Progenitor cell of endocrine pancreas (in vitro differentiated cells): ENCODE measurements at regions not wholly inside any gene's neighbourhood (a gene's known extent, or its start where the extent isn't known, plus 50 kb on each side); places are given as distances from the start of the nearest gene placed in this dataset.
"Not testable (repeated sequence)": the region's sequence is repeated elsewhere in the genome, so short reads cannot be mapped to it uniquely, and the experiment has no call there.

Source experiments
- DNase-seq: peaks from one replicate; pipeline ENCODE4 v3.0.0; 2021; ENCODE audit warnings: low spot score; ENCODE audit not compliant: unreplicated experiment
- H3K27ac Mint-ChIP-seq: 2 replicates; pipeline ENCODE4 v1.8.0; 2021; ENCODE audit warnings: mild to moderate bottlenecking, moderate library complexity, mixed read lengths
- H3K27me3 Mint-ChIP-seq: 2 replicates; pipeline ENCODE4 v1.8.0; 2021; ENCODE audit warnings: mixed read lengths
- H3K36me3 Mint-ChIP-seq: 2 replicates; pipeline ENCODE4 v1.8.0; 2022; ENCODE audit warnings: mixed read lengths; ENCODE audit not compliant: insufficient read depth
- H3K4me1 Mint-ChIP-seq: 2 replicates; pipeline ENCODE4 v1.8.0; 2021; ENCODE audit warnings: low read depth, mixed read lengths
- H3K4me3 Mint-ChIP-seq: 2 replicates; pipeline ENCODE4 v1.8.0; 2021; ENCODE audit warnings: low read depth, mild to moderate bottlenecking, moderate library complexity, mixed read lengths
- H3K9me3 Mint-ChIP-seq: 2 replicates; pipeline ENCODE4 v1.8.0; 2021; ENCODE audit warnings: low read depth, mixed read lengths
- TF ChIP-seq, protein P1 (sequence below): fragments of 200-600 bp; sonication (generic); IDR thresholded peaks from one replicate; pipeline ENCODE4 v1.5.0; 2021; ENCODE audit warnings: antibody characterized with exemption, mild to moderate bottlenecking; ENCODE audit not compliant: unreplicated experiment

DNA sequence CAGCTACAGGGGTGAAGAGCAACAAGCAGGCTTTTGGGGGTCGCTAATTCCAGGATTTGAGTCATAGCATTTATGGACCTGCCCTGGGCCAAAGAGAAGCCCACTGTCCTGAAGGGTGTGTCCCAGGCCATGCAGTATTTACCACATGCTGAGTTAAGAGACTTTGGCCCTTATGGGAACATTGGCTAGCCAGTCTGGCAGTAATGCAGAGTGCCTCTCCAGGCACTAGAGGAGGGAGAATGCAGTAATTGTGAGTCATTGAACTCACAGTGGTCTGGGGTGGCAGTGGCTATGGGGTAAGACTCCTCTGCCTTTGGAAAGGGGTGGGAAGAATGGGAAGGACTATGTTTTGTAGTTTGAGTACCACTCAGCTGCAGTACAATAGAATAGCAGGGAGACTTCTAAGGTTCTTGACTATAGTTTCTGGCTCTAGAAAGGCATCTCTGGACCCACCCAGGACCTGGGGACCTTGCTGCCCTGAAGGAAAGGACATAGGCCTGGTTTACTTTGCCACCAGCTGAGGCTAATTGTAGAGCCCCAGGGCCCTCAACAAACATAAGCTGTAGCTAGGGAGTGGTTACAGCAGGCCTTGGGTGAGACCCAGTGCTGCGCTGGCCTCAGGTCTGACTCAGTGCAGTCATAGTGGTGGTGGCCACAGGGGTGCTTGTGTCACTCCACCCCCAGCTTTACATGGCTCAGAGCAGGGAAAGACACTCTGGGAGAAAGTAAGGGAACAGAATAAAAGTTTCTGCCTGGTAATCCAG, 520.9 kb downstream of the HTR1B start:
- H3K27ac Mint-ChIP-seq, result no peak overlapping the region
- no peaks in the 10 kb centered on the region for H3K9me3 Mint-ChIP-seq
- H3K36me3 Mint-ChIP-seq, result no peaks in the 10 kb centered on the region
- H3K27me3 Mint-ChIP-seq, result no peaks in the 10 kb centered on the region
- TF ChIP-seq, protein P1, sequence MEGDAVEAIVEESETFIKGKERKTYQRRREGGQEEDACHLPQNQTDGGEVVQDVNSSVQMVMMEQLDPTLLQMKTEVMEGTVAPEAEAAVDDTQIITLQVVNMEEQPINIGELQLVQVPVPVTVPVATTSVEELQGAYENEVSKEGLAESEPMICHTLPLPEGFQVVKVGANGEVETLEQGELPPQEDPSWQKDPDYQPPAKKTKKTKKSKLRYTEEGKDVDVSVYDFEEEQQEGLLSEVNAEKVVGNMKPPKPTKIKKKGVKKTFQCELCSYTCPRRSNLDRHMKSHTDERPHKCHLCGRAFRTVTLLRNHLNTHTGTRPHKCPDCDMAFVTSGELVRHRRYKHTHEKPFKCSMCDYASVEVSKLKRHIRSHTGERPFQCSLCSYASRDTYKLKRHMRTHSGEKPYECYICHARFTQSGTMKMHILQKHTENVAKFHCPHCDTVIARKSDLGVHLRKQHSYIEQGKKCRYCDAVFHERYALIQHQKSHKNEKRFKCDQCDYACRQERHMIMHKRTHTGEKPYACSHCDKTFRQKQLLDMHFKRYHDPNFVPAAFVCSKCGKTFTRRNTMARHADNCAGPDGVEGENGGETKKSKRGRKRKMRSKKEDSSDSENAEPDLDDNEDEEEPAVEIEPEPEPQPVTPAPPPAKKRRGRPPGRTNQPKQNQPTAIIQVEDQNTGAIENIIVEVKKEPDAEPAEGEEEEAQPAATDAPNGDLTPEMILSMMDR, result no peak
- no peak for DNase-seq
- H3K4me3 Mint-ChIP-seq, result no peak overlapping the region
- no peaks in the 10 kb centered on the region for H3K4me1 Mint-ChIP-seq

DNA sequence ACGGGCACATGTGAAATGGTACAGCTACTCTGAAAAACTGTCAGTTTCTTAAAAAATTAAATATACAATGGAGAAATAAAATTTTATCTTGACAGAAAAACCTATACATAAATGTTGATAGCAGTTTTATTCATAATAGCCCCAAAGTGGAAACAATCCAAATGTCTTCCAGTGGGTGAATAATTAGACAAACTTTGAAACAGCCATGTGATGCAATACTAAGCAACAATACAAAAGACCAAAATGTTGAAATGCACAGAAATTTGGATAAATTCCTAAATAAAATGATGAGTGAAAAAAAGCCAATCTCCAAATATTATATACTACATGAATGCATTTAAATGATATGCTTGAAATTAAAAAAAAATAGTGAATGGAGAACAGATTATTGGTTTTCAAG, 523.1 kb downstream of the HTR1B start:
- TF ChIP-seq, protein P1, result no peak
- Mint-ChIP-seq H3K4me3 (no peak overlapping the region), H3K36me3 (no peaks in the 10 kb centered on the region), H3K4me1 (no peaks in the 10 kb centered on the region), H3K27ac (no peak overlapping the region), H3K9me3 (no peaks in the 10 kb centered on the region), H3K27me3 (no peaks in the 10 kb centered on the region)
- no peak for DNase-seq

DNA sequence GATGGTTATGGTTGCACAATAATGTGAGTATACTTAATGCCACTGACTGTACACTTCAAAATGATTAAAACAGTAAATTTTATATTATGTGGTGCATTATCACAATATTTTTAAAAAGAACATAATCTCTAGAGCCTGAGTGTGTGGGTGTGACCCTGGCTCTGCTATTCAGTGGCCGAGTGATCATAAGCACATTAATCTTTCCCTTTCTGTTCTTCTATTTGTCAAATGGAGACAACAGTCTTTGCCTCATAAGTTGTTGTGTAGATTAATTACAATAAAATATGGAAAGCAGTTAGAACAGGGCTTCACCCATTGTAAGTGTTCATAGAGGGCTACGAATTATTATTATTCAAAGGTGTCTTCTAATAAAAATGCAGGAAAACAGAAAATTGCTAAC, 548.6 kb downstream of the HTR1B start:
- no peak for DNase-seq
- TF ChIP-seq, protein P1, result no peak
- Mint-ChIP-seq H3K4me3 (no peak overlapping the region), H3K36me3 (no peaks in the 10 kb centered on the region), H3K4me1 (no peaks in the 10 kb centered on the region), H3K9me3 (no peaks in the 10 kb centered on the region), H3K27ac (no peak overlapping the region), H3K27me3 (no peaks in the 10 kb centered on the region)

DNA sequence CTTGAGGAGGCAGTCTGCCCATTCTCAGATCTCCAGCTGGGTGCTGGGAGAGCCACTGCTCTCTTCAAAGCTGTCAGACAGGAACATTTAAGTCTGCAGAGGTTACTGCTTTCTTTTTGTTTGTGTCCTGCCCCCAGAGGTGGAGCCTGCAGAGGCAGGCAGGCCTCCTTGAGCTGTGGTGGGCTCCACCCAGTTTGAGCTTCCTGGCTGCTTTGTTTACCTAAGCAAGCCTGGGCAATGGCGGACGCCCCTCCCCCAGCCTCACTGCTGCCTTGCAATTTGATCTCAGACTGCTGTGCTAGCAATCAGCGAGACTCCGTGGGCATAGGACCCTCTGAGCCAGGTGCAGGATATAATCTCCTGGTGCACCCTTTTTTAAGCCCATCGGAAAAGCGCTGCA, 557.8 kb downstream of the HTR1B start:
- not testable (repeated sequence) for H3K27ac Mint-ChIP-seq, H3K4me1 Mint-ChIP-seq, H3K36me3 Mint-ChIP-seq, H3K9me3 Mint-ChIP-seq, H3K4me3 Mint-ChIP-seq, DNase-seq, H3K27me3 Mint-ChIP-seq

DNA sequence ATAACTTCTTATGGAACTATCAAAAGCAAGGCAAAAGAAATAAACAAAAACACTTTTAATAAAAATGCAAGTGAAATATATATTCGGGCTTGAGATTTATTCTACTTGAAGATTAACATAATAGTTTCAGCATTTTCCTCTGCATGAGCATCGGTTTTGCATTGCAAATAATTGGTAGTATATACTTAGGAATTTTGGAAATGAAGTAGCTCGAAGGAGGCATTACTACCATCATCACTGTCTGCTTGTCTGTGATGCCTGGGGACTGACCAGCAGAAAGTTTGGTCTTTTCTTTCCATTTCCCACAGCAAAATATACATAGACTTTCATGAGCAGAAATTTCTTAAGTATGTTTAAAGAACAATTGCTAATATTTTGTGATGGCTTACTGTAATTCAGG, 570.7 kb downstream of the HTR1B start:
- no peak overlapping the region for H3K4me3 Mint-ChIP-seq
- no peaks in the 10 kb centered on the region for H3K27me3 Mint-ChIP-seq
- no peak for DNase-seq
- H3K36me3 Mint-ChIP-seq, result peaks cover 2% of the 10 kb centered on the region
- H3K4me1 Mint-ChIP-seq, result no peaks in the 10 kb centered on the region
- TF ChIP-seq, protein P1, result no peak
- H3K9me3 Mint-ChIP-seq, result peaks cover 14% of the 10 kb centered on the region
- no peak overlapping the region for H3K27ac Mint-ChIP-seq

DNA sequence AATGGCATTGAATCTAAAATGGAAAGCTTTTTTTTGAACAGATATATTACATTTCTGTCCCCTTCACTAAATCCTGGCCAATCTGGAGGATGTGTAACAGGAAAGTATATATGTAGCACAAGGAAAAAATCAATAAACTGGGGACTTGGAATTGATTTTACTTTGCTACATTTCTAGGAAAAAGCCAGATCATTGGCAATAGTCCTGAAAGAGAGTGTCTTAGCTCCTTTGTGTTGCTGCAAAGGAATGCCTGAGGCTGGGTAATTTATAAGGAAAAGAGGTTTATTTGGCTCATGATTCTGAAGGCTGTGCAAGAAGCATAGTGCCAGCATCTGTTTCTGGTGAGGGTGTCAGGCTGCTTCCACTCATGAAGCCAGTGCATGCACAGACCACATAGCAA, 574.9 kb downstream of the HTR1B start:
- Mint-ChIP-seq H3K4me1 (peaks cover 1% of the 10 kb centered on the region), H3K4me3 (no peak overlapping the region), H3K27ac (no peak overlapping the region), H3K36me3 (no peaks in the 10 kb centered on the region), H3K27me3 (no peaks in the 10 kb centered on the region), H3K9me3 (peaks cover 5% of the 10 kb centered on the region)
- DNase-seq, result no peak
- TF ChIP-seq, protein P1, result no peak
